ENCODE measurements at regions not wholly inside any gene's neighbourhood (a gene's known extent, or its start where the extent isn't known, plus 50 kb on each side); places are given as distances from the start of the nearest gene placed in this dataset.

DNA sequence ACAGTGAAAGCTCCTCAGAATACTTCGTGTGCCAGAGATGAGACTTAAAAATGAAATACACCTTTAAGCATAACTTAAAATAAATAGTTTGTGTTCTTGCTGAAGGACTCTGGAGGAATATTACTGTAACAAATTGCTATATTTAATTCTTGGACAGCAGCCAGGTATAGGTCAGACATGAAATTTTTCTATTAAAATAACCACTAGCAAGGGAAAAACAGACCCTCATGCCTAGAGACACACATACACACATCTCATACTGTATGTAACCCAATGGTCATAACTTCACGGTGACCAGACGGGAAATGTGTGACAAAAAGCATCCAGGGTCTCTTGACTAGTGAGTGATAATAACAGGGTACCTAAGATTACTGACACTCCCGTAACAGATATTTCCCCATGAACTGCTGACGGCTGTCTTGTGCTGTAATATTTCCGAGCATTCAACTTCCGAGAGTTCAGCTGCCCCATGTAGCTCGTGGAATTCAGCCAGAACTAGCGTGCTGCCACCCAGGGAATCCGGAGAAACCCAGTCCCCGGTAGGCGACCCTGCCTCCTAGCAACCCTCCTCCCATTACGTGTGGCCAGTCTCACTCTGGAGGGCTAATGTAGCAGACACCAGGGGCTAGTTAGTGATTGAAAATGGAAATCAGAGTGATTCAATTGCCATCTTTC is 2295.1 kb upstream of the WWC1 start:
- ATAC-seq (ENCODE audit: low read depth) (no peak), DNase-seq (no peak)
- Mint-ChIP-seq H3K4me3 (no peak overlapping the region), H3K9me3 (peaks cover 9% of the 10 kb centered on the region), H3K4me1 (no peaks in the 10 kb centered on the region), H3K27ac (no peak overlapping the region), H3K36me3 (no peaks in the 10 kb centered on the region), H3K27me3 (no peaks in the 10 kb centered on the region)
- POLR2A ChIA-PET: no interaction called here

DNA sequence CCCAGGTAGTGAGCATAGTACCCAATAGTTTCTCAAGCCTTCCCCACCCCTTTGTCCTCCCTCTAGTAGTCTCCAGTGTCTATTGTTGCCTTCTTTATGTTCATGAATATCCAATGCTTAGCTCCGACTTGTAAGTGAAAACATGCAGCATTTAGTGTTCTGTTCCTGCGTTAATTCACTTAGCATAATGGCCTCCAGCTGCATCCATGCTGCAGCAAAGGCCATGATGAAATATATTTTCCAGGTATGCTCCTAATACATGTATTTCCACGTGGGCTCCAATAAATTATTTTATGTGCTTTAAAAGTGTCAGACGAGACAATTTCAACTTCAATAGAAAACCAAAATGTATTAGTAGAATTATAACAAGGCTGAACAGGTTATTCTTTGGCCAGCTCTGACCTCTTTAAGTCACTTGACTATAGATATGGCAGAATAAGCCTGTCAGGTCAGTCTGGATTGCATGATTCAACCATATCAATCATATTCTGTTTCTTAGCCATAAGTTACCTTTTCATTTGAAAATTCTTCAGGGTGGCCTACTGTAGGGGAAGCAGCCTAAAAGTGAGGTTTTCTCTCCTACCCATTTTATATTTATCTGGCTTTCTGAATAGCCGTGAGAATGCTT is 2291.6 kb upstream of the WWC1 start:
- ATAC-seq (ENCODE audit: low read depth) (no peak), DNase-seq (no peak)
- POLR2A ChIA-PET: no interaction called here
- peaks cover 5% of the 10 kb centered on the region for H3K9me3 Mint-ChIP-seq
- H3K27ac Mint-ChIP-seq: no peak overlapping the region
- H3K27me3 Mint-ChIP-seq: no peaks in the 10 kb centered on the region
- no peak overlapping the region for H3K4me3 Mint-ChIP-seq
- H3K4me1 Mint-ChIP-seq: no peaks in the 10 kb centered on the region
- H3K36me3 Mint-ChIP-seq: no peaks in the 10 kb centered on the region

DNA sequence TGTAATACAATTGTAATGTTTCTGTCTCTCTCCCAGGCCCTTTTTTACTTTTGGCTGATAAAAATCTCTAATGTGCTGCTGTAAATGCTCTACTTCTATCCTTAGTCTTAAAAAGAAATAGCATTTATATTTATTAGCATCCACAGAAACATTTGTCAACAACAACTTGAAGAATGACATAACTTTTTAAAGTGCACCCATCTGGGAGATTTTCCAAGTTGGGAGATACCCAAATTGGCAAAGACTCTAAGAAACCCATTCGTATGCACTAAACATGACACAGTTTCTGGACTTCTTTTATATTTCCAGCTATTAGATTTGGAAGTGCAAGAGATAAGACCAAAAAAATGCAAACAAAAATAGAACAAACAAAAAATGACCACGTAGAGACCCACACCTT is 2287.4 kb upstream of the WWC1 start:
- DNase-seq (no peak), ATAC-seq (ENCODE audit: low read depth) (no peak)
- no peaks in the 10 kb centered on the region for H3K4me1 Mint-ChIP-seq
- H3K27ac Mint-ChIP-seq: no peak overlapping the region
- POLR2A ChIA-PET: no interaction called here
- peaks cover 5% of the 10 kb centered on the region for H3K9me3 Mint-ChIP-seq
- no peaks in the 10 kb centered on the region for H3K36me3 Mint-ChIP-seq
- no peak overlapping the region for H3K4me3 Mint-ChIP-seq
- no peaks in the 10 kb centered on the region for H3K27me3 Mint-ChIP-seq

DNA sequence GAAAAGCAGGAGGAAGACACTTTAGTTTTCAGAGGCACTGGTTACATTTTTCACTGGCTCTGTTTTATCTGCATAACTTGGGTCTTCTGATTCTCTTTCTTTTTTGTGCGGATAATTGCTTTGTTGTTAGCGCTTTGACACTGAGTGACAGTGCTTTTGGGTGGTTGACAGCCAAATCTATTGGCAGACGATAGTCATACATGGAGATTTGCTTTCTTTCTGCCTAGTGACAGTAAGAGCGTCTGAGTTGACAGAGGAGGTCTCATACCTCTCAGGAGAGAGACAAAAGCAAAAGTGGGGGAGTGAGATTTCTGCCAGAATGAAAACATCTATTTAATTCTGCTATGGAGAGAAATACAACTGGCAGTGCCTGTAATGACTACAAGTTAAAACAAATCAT is 2278.0 kb upstream of the WWC1 start:
- Mint-ChIP-seq H3K4me1 (no peaks in the 10 kb centered on the region), H3K9me3 (no peaks in the 10 kb centered on the region), H3K27me3 (no peaks in the 10 kb centered on the region), H3K36me3 (no peaks in the 10 kb centered on the region), H3K27ac (no peak overlapping the region), H3K4me3 (no peak overlapping the region)
- no peak for ATAC-seq (ENCODE audit: low read depth)
- DNase-seq: no peak
- POLR2A ChIA-PET: no interaction called here

DNA sequence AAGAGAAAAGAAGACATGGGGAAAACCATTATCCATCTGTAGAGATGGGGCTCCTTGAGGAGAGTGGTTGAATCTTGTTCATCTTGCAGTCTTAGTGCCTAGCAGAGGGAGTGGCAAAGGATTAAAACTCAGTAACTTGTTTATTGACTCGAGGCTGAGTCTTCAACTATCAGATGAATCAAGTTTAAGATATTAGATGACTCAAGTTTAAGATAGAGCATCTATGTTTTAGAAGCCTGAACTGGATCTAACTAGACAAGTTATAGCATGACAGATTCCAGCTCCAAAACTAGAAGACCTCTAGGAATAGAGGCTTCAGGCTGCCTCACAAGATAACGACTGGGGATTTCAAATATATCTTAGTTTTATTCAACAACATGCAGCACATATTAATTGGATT is 2277.2 kb upstream of the WWC1 start:
- ATAC-seq (ENCODE audit: low read depth) (no peak), DNase-seq (no peak)
- Mint-ChIP-seq H3K9me3 (no peaks in the 10 kb centered on the region), H3K36me3 (no peaks in the 10 kb centered on the region), H3K27ac (no peak overlapping the region), H3K4me3 (no peak overlapping the region), H3K27me3 (no peaks in the 10 kb centered on the region), H3K4me1 (no peaks in the 10 kb centered on the region)
- POLR2A ChIA-PET: no interaction called here

DNA sequence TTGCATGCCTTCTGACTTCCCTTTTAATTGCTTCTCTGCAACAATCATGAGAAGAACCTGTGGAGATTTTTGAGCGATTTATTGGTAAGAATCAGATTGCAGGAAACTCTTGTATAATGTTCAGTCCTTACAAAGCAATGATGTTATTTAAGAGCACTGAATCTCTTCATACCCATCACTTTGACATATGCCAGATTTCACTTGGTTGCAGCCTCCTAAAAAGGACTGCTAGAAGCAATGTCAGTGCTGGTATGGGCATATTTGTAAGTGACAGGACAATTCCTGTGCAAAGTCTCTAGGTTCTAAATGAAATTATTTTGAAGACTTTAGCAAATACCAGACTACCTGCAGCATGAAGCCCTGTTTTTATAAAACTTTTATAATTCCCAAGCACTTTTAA is 2272.7 kb upstream of the WWC1 start:
- no peaks in the 10 kb centered on the region for H3K36me3 Mint-ChIP-seq

DNA sequence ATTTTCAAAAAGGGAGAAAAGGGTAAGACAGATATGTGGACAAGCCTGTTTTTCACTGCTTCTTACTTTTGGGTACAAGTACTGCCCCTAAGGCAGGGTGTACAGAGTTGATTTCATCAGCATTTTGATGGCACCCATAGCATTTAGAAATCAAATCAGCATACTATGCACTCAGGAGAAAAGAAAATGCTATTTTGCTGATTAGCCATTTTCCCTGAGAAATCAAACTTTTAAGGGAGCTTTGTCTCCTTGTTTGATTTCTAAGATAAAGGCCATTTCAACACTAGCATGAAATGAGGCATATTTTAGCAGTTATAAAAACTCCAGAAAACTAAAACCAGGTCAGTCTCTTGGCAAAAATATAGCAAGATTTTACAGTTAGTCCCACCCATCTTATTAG is 2269.4 kb upstream of the WWC1 start:
- Mint-ChIP-seq H3K4me1 (no peaks in the 10 kb centered on the region), H3K27ac (no peak overlapping the region), H3K27me3 (no peaks in the 10 kb centered on the region), H3K36me3 (no peaks in the 10 kb centered on the region), H3K9me3 (no peaks in the 10 kb centered on the region), H3K4me3 (no peak overlapping the region)
- ATAC-seq (ENCODE audit: low read depth) (no peak), DNase-seq (no peak)
- POLR2A ChIA-PET: no interaction called here

More for the DNA sequence above, 2272.7 kb upstream of the WWC1 start:
- POLR2A ChIA-PET: no interaction called here
- H3K27ac Mint-ChIP-seq: no peak overlapping the region
- H3K9me3 Mint-ChIP-seq: no peaks in the 10 kb centered on the region
- H3K27me3 Mint-ChIP-seq: no peaks in the 10 kb centered on the region
- ATAC-seq (ENCODE audit: low read depth) (no peak), DNase-seq (no peak)
- H3K4me3 Mint-ChIP-seq: no peak overlapping the region
- H3K4me1 Mint-ChIP-seq: no peaks in the 10 kb centered on the region

DNA sequence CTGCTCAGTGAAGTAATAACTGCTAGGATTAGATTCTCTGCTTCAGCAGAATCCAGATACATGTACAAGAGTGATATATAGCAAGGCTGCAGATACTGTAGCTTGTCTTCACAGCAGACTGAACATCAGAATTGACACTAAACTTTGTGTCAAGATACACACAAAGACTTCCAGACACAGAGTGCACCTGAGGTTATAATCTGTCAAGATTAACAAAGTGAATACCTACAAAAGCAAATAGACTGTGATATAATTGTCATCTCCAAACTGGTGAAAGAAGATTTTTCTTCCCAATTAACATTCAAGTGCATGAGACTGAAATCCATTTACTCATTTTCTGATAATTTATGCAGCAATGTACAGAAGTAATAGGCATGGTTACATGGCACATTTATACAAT is 2266.5 kb upstream of the WWC1 start:
- no peaks in the 10 kb centered on the region for H3K36me3 Mint-ChIP-seq
- no peak for ATAC-seq (ENCODE audit: low read depth)
- H3K4me1 Mint-ChIP-seq: no peaks in the 10 kb centered on the region
- POLR2A ChIA-PET: no interaction called here
- no peak overlapping the region for H3K27ac Mint-ChIP-seq
- no peaks in the 10 kb centered on the region for H3K27me3 Mint-ChIP-seq
- DNase-seq: no peak
- H3K9me3 Mint-ChIP-seq: peaks cover 1% of the 10 kb centered on the region
- H3K4me3 Mint-ChIP-seq: no peak overlapping the region

DNA sequence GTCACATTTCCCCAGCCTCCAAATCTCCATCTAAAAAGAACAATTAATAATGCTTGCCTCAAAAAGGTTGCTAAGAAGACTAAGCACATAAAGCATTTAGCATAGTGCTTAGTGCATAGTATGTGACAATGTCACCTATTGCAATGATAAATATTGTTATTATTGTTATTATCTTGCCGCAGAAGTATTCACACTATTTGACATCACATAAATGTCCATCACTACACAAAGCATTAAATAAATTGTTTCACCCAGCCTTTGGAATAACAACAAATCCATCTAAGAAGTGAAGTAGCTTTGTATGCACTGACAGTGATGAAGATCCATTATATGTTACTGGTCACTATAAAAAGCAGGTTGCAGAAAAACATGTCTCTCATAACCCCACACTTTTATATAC is 2263.9 kb upstream of the WWC1 start:
- H3K9me3 Mint-ChIP-seq: peaks cover 2% of the 10 kb centered on the region
- no peak overlapping the region for H3K4me3 Mint-ChIP-seq
- H3K36me3 Mint-ChIP-seq: no peaks in the 10 kb centered on the region
- POLR2A ChIA-PET: no interaction called here
- no peak overlapping the region for H3K27ac Mint-ChIP-seq
- no peaks in the 10 kb centered on the region for H3K4me1 Mint-ChIP-seq
- DNase-seq (no peak), ATAC-seq (ENCODE audit: low read depth) (no peak)
- no peaks in the 10 kb centered on the region for H3K27me3 Mint-ChIP-seq

DNA sequence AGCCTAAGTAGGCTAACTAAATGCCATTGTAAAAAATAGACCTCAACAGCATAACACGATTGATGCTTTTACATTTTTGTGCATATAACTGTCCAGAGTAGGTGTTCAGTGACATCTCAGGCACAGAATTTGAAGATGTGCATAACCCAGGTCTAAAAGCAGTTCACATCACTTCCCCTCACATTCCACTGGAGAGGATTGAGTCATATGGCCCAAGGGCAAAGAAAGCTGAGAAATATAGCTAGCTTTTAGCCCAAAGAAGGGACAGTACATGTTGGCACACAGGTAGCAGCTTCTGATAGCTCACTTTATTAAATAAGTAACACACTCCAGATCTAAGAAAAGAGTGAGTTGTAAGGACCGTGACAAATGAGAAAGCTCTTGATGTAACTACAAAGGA is 2259.5 kb upstream of the WWC1 start:
- no peaks in the 10 kb centered on the region for H3K36me3 Mint-ChIP-seq
- H3K27me3 Mint-ChIP-seq: no peaks in the 10 kb centered on the region
- no peak overlapping the region for H3K27ac Mint-ChIP-seq
- no peak overlapping the region for H3K4me3 Mint-ChIP-seq
- DNase-seq: no peak
- POLR2A ChIA-PET: no interaction called here
- peaks cover 3% of the 10 kb centered on the region for H3K9me3 Mint-ChIP-seq
- ATAC-seq (ENCODE audit: low read depth): no peak
- no peaks in the 10 kb centered on the region for H3K4me1 Mint-ChIP-seq

DNA sequence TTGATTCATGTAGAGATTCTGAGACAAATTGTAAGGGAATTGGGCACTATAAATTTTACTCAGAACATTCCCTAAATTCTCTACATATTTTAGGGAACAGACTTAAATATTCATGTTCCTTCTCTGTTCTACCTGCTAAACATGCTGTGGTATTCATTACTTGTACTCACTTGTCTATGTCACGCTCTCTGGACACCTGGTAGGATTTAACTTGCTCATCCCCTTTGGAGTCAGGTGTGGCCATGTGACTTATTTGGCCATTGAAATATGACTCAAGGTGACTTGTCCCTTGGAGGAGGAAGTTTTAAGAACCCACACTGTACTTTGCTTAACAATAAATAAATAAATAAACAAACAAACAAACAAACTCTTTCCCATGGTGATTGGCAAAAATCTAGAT is 2258.8 kb upstream of the WWC1 start:
- DNase-seq (no peak), ATAC-seq (ENCODE audit: low read depth) (no peak)
- Mint-ChIP-seq H3K9me3 (peaks cover 4% of the 10 kb centered on the region), H3K27me3 (no peaks in the 10 kb centered on the region), H3K36me3 (no peaks in the 10 kb centered on the region), H3K4me3 (no peak overlapping the region), H3K4me1 (no peaks in the 10 kb centered on the region), H3K27ac (no peak overlapping the region)
- POLR2A ChIA-PET: no interaction called here

DNA sequence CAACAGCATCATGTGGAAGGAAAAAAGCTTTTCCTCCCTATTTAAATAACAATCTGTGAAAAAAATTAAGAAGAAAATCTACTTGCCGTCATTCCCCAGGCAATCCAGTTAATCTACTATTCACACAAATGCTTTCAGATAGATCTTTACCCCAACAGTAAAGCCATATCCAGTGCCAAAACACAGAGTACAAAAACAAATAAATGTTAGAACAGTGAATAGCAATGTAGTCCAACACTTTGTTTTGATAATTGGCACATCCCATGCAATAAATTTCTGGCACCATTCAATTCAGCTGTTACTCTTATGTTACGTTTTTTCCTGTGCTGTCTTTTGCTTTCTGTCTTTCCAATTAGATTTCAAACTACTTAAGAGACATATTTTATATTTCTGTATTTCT is 2245.5 kb upstream of the WWC1 start:
- H3K9me3 Mint-ChIP-seq: peaks cover 4% of the 10 kb centered on the region
- DNase-seq (no peak), ATAC-seq (ENCODE audit: low read depth) (no peak)
- H3K36me3 Mint-ChIP-seq: no peaks in the 10 kb centered on the region
- POLR2A ChIA-PET: no interaction called here
- no peak overlapping the region for H3K4me3 Mint-ChIP-seq
- H3K4me1 Mint-ChIP-seq: no peaks in the 10 kb centered on the region
- no peaks in the 10 kb centered on the region for H3K27me3 Mint-ChIP-seq
- no peak overlapping the region for H3K27ac Mint-ChIP-seq

DNA sequence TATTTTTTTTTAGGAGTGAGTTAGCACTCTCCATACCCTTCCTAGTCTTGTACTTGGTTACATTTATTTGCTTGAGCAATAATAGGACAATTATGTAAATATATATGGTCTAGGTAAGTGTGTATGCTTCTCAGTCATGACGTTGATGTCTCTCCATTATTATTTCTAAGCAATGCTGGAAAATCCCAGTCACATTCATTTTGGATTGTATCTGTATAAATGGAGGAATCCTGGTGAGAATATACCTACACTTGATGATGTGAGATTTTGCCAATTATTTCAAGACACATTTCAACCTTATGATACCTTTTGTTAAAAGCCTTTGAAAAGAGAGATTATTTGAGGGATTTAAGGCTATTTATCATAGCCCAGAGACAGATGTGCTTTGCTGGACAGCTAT is 2244.5 kb upstream of the WWC1 start:
- H3K9me3 Mint-ChIP-seq: peaks cover 3% of the 10 kb centered on the region
- no peaks in the 10 kb centered on the region for H3K27me3 Mint-ChIP-seq
- DNase-seq: no peak
- no peaks in the 10 kb centered on the region for H3K4me1 Mint-ChIP-seq
- ATAC-seq (ENCODE audit: low read depth): no peak
- no peak overlapping the region for H3K27ac Mint-ChIP-seq
- no peak overlapping the region for H3K4me3 Mint-ChIP-seq
- POLR2A ChIA-PET: no interaction called here
- H3K36me3 Mint-ChIP-seq: no peaks in the 10 kb centered on the region

DNA sequence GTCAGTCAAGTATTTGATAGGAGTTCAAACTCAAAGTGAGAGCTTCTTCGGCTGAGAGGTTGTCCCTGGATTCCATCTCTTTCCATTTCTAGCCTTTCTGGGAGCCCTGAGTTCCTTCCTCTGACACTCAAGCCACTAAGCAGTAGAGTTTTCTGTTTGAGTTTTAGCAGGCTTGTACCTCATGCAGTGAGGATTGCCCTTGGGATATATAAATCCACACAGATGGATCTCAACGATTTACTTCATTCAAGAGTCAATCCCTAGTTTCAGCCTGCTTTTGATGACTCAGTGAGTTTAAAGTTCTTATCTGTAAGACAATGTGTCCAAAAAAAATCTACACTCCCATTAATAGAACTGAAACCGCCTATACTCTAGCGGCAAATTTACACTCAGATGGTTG is 2240.9 kb upstream of the WWC1 start:
- Mint-ChIP-seq H3K36me3 (no peaks in the 10 kb centered on the region), H3K4me1 (no peaks in the 10 kb centered on the region), H3K4me3 (no peak overlapping the region), H3K27ac (no peak overlapping the region), H3K9me3 (peaks cover 6% of the 10 kb centered on the region), H3K27me3 (no peaks in the 10 kb centered on the region)
- POLR2A ChIA-PET: no interaction called here
- ATAC-seq (ENCODE audit: low read depth) (no peak), DNase-seq (no peak)

DNA sequence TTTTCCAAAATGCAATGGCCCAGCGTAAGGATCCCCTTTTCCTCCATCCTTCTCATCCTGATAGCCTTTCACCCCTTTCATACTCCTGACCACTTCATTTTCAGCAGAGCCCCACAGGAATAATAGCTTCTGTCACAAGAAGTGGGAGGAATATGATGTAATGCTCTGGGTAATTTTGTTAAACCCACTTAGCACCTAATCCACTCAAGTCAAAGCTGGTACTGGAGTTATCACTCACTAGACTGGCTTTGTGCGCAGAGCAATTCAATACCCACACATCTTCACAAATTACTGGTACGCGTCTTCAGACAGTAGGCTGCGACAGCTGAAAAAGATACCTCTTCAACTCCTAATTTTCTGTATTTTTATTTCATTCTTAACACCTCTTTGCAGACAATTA is 2232.8 kb upstream of the WWC1 start:
- H3K4me3 Mint-ChIP-seq: no peak overlapping the region
- POLR2A ChIA-PET: no interaction called here
- ATAC-seq (ENCODE audit: low read depth) (no peak), DNase-seq (no peak)
- no peaks in the 10 kb centered on the region for H3K27me3 Mint-ChIP-seq
- H3K4me1 Mint-ChIP-seq: no peaks in the 10 kb centered on the region
- H3K27ac Mint-ChIP-seq: no peak overlapping the region
- no peaks in the 10 kb centered on the region for H3K9me3 Mint-ChIP-seq
- H3K36me3 Mint-ChIP-seq: no peaks in the 10 kb centered on the region

Measured in activated naive CD8-positive, alpha-beta T cell treated with anti-CD3 and anti-CD28 coated beads, Interleukin-2, amount 10 ng/mL, durations not matched to agents 7 days and 5 days (primary cell).